Central memory CD8-positive, alpha-beta T cell (primary cell): ENCODE measurements at regions not wholly inside any gene's neighbourhood (a gene's known extent, or its start where the extent isn't known, plus 50 kb on each side); places are given as distances from the start of the nearest gene placed in this dataset.
"Not testable (repeated sequence)": the region's sequence is repeated elsewhere in the genome, so short reads cannot be mapped to it uniquely, and the experiment has no call there.

Experiments used
- ATAC-seq: fragments of 150-1000 bp; cut with Tn5 transposase; replicated peaks from 2 replicates; pipeline ENCODE4 v1.10.0; 2022; ENCODE audit warnings: mild to moderate bottlenecking, moderate FRiP score, moderate number of reproducible peaks; ENCODE audit not compliant: poor library complexity, severe bottlenecking; ENCODE audit errors: extremely low read depth
- DNase-seq, 2 donors: peaks; one replicate each; pipeline ENCODE4 v3.0.0; 2021; ENCODE audit warnings: low spot score in 2 of 2
- H3K27ac Mint-ChIP-seq: one replicate; pipeline ENCODE4 v1.8.0; 2022; ENCODE audit warnings: low read depth, mild to moderate bottlenecking, moderate library complexity, mixed read lengths
- H3K27me3 Mint-ChIP-seq: one replicate; pipeline ENCODE4 v1.8.0; 2022; ENCODE audit warnings: mixed read lengths
- H3K36me3 Mint-ChIP-seq: one replicate; pipeline ENCODE4 v1.8.0; 2022; ENCODE audit warnings: mild to moderate bottlenecking, moderate library complexity, mixed read lengths; ENCODE audit not compliant: insufficient read depth
- H3K4me1 Mint-ChIP-seq: one replicate; pipeline ENCODE4 v1.8.0; 2022; ENCODE audit warnings: mixed read lengths
- H3K4me3 Mint-ChIP-seq: one replicate; pipeline ENCODE4 v1.8.0; 2022; ENCODE audit warnings: mild to moderate bottlenecking, moderate library complexity, mixed read lengths
- H3K9me3 Mint-ChIP-seq: one replicate; pipeline ENCODE4 v1.8.0; 2022; ENCODE audit warnings: mixed read lengths

GRCh38 chr3:39725321-39725720 lies 84.1 kb upstream of the MYRIP start:
- no peak for DNase-seq
- H3K9me3 Mint-ChIP-seq = peaks cover 6% of the 10 kb centered on the region
- H3K27ac Mint-ChIP-seq = no peak overlapping the region
- H3K27me3 Mint-ChIP-seq = peaks cover 22% of the 10 kb centered on the region
- H3K4me1 Mint-ChIP-seq = no peaks in the 10 kb centered on the region
- ATAC-seq = no peak
- H3K36me3 Mint-ChIP-seq = no peaks in the 10 kb centered on the region
- no peak overlapping the region for H3K4me3 Mint-ChIP-seq

GRCh38 chr3:39727415-39727814 lies 82.0 kb upstream of the MYRIP start:
- H3K27ac Mint-ChIP-seq = no peak overlapping the region
- DNase-seq (no peak), ATAC-seq (no peak)
- H3K27me3 Mint-ChIP-seq = peaks cover 22% of the 10 kb centered on the region
- no peaks in the 10 kb centered on the region for H3K4me1 Mint-ChIP-seq
- peaks cover 6% of the 10 kb centered on the region for H3K9me3 Mint-ChIP-seq
- H3K4me3 Mint-ChIP-seq = no peak overlapping the region
- no peaks in the 10 kb centered on the region for H3K36me3 Mint-ChIP-seq

GRCh38 chr3:39733804-39734203 lies 75.6 kb upstream of the MYRIP start:
- no peaks in the 10 kb centered on the region for H3K36me3 Mint-ChIP-seq
- H3K27me3 Mint-ChIP-seq = no peaks in the 10 kb centered on the region
- H3K27ac Mint-ChIP-seq = no peak overlapping the region
- H3K9me3 Mint-ChIP-seq = no peaks in the 10 kb centered on the region
- no peaks in the 10 kb centered on the region for H3K4me1 Mint-ChIP-seq
- ATAC-seq (no peak), DNase-seq (no peak)
- H3K4me3 Mint-ChIP-seq = no peak overlapping the region

GRCh38 chr3:39739658-39740057 lies 69.8 kb upstream of the MYRIP start:
- not testable (repeated sequence) for H3K4me1 Mint-ChIP-seq, H3K36me3 Mint-ChIP-seq, H3K27ac Mint-ChIP-seq, ATAC-seq, H3K4me3 Mint-ChIP-seq, DNase-seq
- Mint-ChIP-seq H3K9me3 (peaks cover 16% of the 10 kb centered on the region), H3K27me3 (peaks cover 22% of the 10 kb centered on the region)

GRCh38 chr3:39744746-39745145 lies 64.7 kb upstream of the MYRIP start:
- no peaks in the 10 kb centered on the region for H3K36me3 Mint-ChIP-seq
- no peak for ATAC-seq

GRCh38 chr3:39748002-39748401 lies 61.4 kb upstream of the MYRIP start:
- no peak for DNase-seq
- Mint-ChIP-seq H3K36me3 (no peaks in the 10 kb centered on the region), H3K27me3 (peaks cover 9% of the 10 kb centered on the region), H3K4me1 (no peaks in the 10 kb centered on the region), H3K27ac (no peak overlapping the region), H3K9me3 (no peaks in the 10 kb centered on the region), H3K4me3 (no peak overlapping the region)
- no peak for ATAC-seq

More at GRCh38 chr3:39744746-39745145, 64.7 kb upstream of the MYRIP start:
- Mint-ChIP-seq H3K4me3 (no peak overlapping the region), H3K4me1 (no peaks in the 10 kb centered on the region), H3K27ac (no peak overlapping the region), H3K27me3 (peaks cover 22% of the 10 kb centered on the region), H3K9me3 (peaks cover 16% of the 10 kb centered on the region)
- no peak for DNase-seq

- Mint-ChIP-seq H3K9me3 (no peaks in the 10 kb centered on the region), H3K27me3 (peaks cover 12% of the 10 kb centered on the region), H3K4me3 (no peak overlapping the region), H3K27ac (no peak overlapping the region), H3K4me1 (no peaks in the 10 kb centered on the region), H3K36me3 (no peaks in the 10 kb centered on the region)
- no peak for DNase-seq
- no peak for ATAC-seq
Measured at GRCh38 chr3:39748763-39749162, 60.6 kb upstream of the MYRIP start.

- peaks cover 21% of the 10 kb centered on the region for H3K27me3 Mint-ChIP-seq
- no peaks in the 10 kb centered on the region for H3K9me3 Mint-ChIP-seq
- no peak overlapping the region for H3K27ac Mint-ChIP-seq
- DNase-seq (no peak), ATAC-seq (no peak)
- no peaks in the 10 kb centered on the region for H3K4me1 Mint-ChIP-seq
- no peaks in the 10 kb centered on the region for H3K36me3 Mint-ChIP-seq
- no peak overlapping the region for H3K4me3 Mint-ChIP-seq
Measured at GRCh38 chr3:39750712-39751111, 58.7 kb upstream of the MYRIP start.

- Mint-ChIP-seq H3K4me3 (no peak overlapping the region), H3K9me3 (no peaks in the 10 kb centered on the region), H3K36me3 (no peaks in the 10 kb centered on the region), H3K27ac (no peak overlapping the region), H3K27me3 (peaks cover 21% of the 10 kb centered on the region), H3K4me1 (no peaks in the 10 kb centered on the region)
- no peak for ATAC-seq
- no peak for DNase-seq
Measured at GRCh38 chr3:39751286-39751685, 58.1 kb upstream of the MYRIP start.

- DNase-seq (no peak), ATAC-seq (no peak)
- no peaks in the 10 kb centered on the region for H3K9me3 Mint-ChIP-seq
- H3K27me3 Mint-ChIP-seq = peaks cover 21% of the 10 kb centered on the region
- H3K4me1 Mint-ChIP-seq = no peaks in the 10 kb centered on the region
- no peak overlapping the region for H3K4me3 Mint-ChIP-seq
- H3K27ac Mint-ChIP-seq = no peak overlapping the region
- H3K36me3 Mint-ChIP-seq = no peaks in the 10 kb centered on the region
Measured at GRCh38 chr3:39752019-39752637, 57.3 kb upstream of the MYRIP start.

- no peaks in the 10 kb centered on the region for H3K36me3 Mint-ChIP-seq
- DNase-seq (no peak), ATAC-seq (no peak)
- H3K4me1 Mint-ChIP-seq = no peaks in the 10 kb centered on the region
- H3K27me3 Mint-ChIP-seq = peaks cover 21% of the 10 kb centered on the region
- no peaks in the 10 kb centered on the region for H3K9me3 Mint-ChIP-seq
- no peak overlapping the region for H3K27ac Mint-ChIP-seq
- no peak overlapping the region for H3K4me3 Mint-ChIP-seq
Measured at GRCh38 chr3:39752751-39753150, 56.7 kb upstream of the MYRIP start.

GRCh38 chr3:39753391-39753790 lies 56.0 kb upstream of the MYRIP start:
- no peaks in the 10 kb centered on the region for H3K4me1 Mint-ChIP-seq
- no peak overlapping the region for H3K4me3 Mint-ChIP-seq
- no peaks in the 10 kb centered on the region for H3K9me3 Mint-ChIP-seq
- peaks cover 21% of the 10 kb centered on the region for H3K27me3 Mint-ChIP-seq
- no peaks in the 10 kb centered on the region for H3K36me3 Mint-ChIP-seq
- H3K27ac Mint-ChIP-seq = no peak overlapping the region
- no peak for ATAC-seq
- DNase-seq = no peak

- no peaks in the 10 kb centered on the region for H3K36me3 Mint-ChIP-seq
- H3K27ac Mint-ChIP-seq = no peak overlapping the region
- H3K9me3 Mint-ChIP-seq = no peaks in the 10 kb centered on the region
- ATAC-seq = no peak
- peaks cover 21% of the 10 kb centered on the region for H3K27me3 Mint-ChIP-seq
- DNase-seq = no peak
- H3K4me3 Mint-ChIP-seq = no peak overlapping the region
- H3K4me1 Mint-ChIP-seq = no peaks in the 10 kb centered on the region
Measured at GRCh38 chr3:39754549-39754948, 54.9 kb upstream of the MYRIP start.

- Mint-ChIP-seq H3K27ac (no peak overlapping the region), H3K4me3 (no peak overlapping the region), H3K9me3 (no peaks in the 10 kb centered on the region), H3K4me1 (no peaks in the 10 kb centered on the region), H3K36me3 (no peaks in the 10 kb centered on the region), H3K27me3 (peaks cover 24% of the 10 kb centered on the region)
- no peak for ATAC-seq
- no peak for DNase-seq
Measured at GRCh38 chr3:39755100-39755499, 54.3 kb upstream of the MYRIP start.
